Mesenchymal stem cell (in vitro differentiated cells and primary cell): ENCODE measurements at regions not wholly inside any gene's neighbourhood (a gene's known extent, or its start where the extent isn't known, plus 50 kb on each side); places are given as distances from the start of the nearest gene placed in this dataset.

Source experiments
- DNase-seq: peaks from one replicate; pipeline ENCODE4 v3.0.0-alpha.2; 2013
- H2AFZ ChIP-seq: one replicate; pipeline ENCODE4 v1.6.1; 2013; ENCODE audit warnings: low read depth, mild to moderate bottlenecking, control low read depth, inconsistent platforms, low read length, moderate library complexity
- H2AK5ac ChIP-seq: 2 replicates; pipeline ENCODE4 v1.6.1; 2013; ENCODE audit warnings: low read length, moderate library complexity, mild to moderate bottlenecking, inconsistent platforms; ENCODE audit not compliant: severe bottlenecking
- H2BK120ac ChIP-seq: one replicate; pipeline ENCODE4 v1.6.1; 2013; ENCODE audit warnings: low read depth, mild to moderate bottlenecking, inconsistent platforms, low read length, moderate library complexity
- H2BK12ac ChIP-seq, 2 experiments: one replicate each; pipeline ENCODE4 v1.6.1; 2013; ENCODE audit warnings: inconsistent platforms in 2 of 2, low read length in 2 of 2, mild to moderate bottlenecking in 2 of 2, moderate library complexity in 2 of 2, control low read depth in 1 of 2
- H2BK15ac ChIP-seq: one replicate; pipeline ENCODE4 v1.6.1; 2013; ENCODE audit warnings: mild to moderate bottlenecking, low read depth, inconsistent platforms; ENCODE audit not compliant: poor library complexity, severe bottlenecking
- H2BK5ac ChIP-seq: 2 replicates; pipeline ENCODE4 v1.6.1; 2013; ENCODE audit warnings: low read depth, mild to moderate bottlenecking, low read length, control low read depth, inconsistent platforms; ENCODE audit not compliant: poor library complexity, severe bottlenecking
- H3K14ac ChIP-seq, 2 experiments: one replicate each; pipeline ENCODE4 v1.6.1; 2013; ENCODE audit warnings: inconsistent platforms in 2 of 2, low read length in 2 of 2, control low read depth in 1 of 2, mild to moderate bottlenecking in 1 of 2, moderate library complexity in 1 of 2
- H3K18ac ChIP-seq, 2 experiments: one replicate each; pipeline ENCODE4 v1.6.1; 2013; ENCODE audit warnings: inconsistent platforms in 2 of 2, low read length in 2 of 2, control low read depth in 1 of 2, low read depth in 1 of 2, mild to moderate bottlenecking in 1 of 2
- H3K23ac ChIP-seq, 2 experiments: one replicate each; pipeline ENCODE4 v1.6.1; 2013; ENCODE audit warnings: inconsistent platforms in 2 of 2, low read length in 2 of 2, mild to moderate bottlenecking in 2 of 2, moderate library complexity in 2 of 2, control low read depth in 1 of 2
- H3K27ac ChIP-seq: 2 replicates; pipeline ENCODE4 v1.5.1; 2013; ENCODE audit warnings: mild to moderate bottlenecking, moderate library complexity, low read length, control low read depth, inconsistent platforms; ENCODE audit not compliant: poor library complexity, severe bottlenecking
- H3K27me3 ChIP-seq, 2 experiments: 2 replicates each; pipeline versions ENCODE4 v1.6.1 to v1.7.0; 2013; ENCODE audit warnings: low read length in 2 of 2, mild to moderate bottlenecking in 2 of 2, moderate library complexity in 2 of 2, control low read depth in 1 of 2, inconsistent platforms in 1 of 2; ENCODE audit not compliant: control insufficient read depth in 1 of 2, insufficient read depth in 1 of 2
- H3K36me3 ChIP-seq, 2 experiments: 2 replicates each; pipeline versions ENCODE4 v1.6.1 to v1.7.0; 2013; ENCODE audit warnings: low read length in 2 of 2, control low read depth in 1 of 2, inconsistent platforms in 1 of 2, low read depth in 1 of 2, mild to moderate bottlenecking in 1 of 2; ENCODE audit not compliant: insufficient read depth in 2 of 2, control insufficient read depth in 1 of 2
- H3K4ac ChIP-seq, 2 experiments: one replicate each; pipeline ENCODE4 v1.6.1; 2013; ENCODE audit warnings: inconsistent platforms in 2 of 2, low read length in 2 of 2, mild to moderate bottlenecking in 2 of 2, moderate library complexity in 2 of 2, control low read depth in 1 of 2, low read depth in 1 of 2
- H3K4me1 ChIP-seq: 2 replicates; pipeline ENCODE4 v1.6.1; 2013; ENCODE audit warnings: low read depth, low read length, control low read depth; ENCODE audit not compliant: control insufficient read depth, insufficient read depth
- H3K4me2 ChIP-seq: 2 replicates; pipeline ENCODE4 v1.6.1; 2013; ENCODE audit warnings: low read length, mild to moderate bottlenecking, inconsistent platforms; ENCODE audit not compliant: poor library complexity, severe bottlenecking
- H3K4me3 ChIP-seq, 2 experiments: 2 replicates each; pipeline versions ENCODE4 v1.5.1 to v1.7.0; 2013; ENCODE audit warnings: low read length in 2 of 2, mild to moderate bottlenecking in 2 of 2, control low read depth in 1 of 2, low read depth in 1 of 2; ENCODE audit not compliant: insufficient read depth in 1 of 2
- H3K79me1 ChIP-seq: replicated peaks from 2 replicates; pipeline ENCODE4 v1.6.1; 2013; ENCODE audit warnings: mild to moderate bottlenecking, control low read depth, low read length, inconsistent platforms; ENCODE audit not compliant: poor library complexity, severe bottlenecking
- H3K9ac ChIP-seq: 2 replicates; pipeline ENCODE4 v1.7.0; 2013; ENCODE audit warnings: mild to moderate bottlenecking, low read length, moderate library complexity
- H3K9me3 ChIP-seq: 2 replicates; pipeline ENCODE4 v1.7.0; 2013; ENCODE audit warnings: mild to moderate bottlenecking, low read length; ENCODE audit not compliant: control insufficient read depth
- H4K8ac ChIP-seq: one replicate; pipeline ENCODE4 v1.6.1; 2013; ENCODE audit warnings: inconsistent platforms, mild to moderate bottlenecking, low read length, moderate library complexity
- H4K91ac ChIP-seq: one replicate; pipeline ENCODE4 v1.6.1; 2013; ENCODE audit warnings: mild to moderate bottlenecking, low read length, inconsistent platforms
- WGBS: methylation state at CpG from one replicate; pipeline ENCODE4 v1.1.7; 2013; ENCODE audit warnings: mixed read lengths; 5-methylcytosine and 5-hydroxymethylcytosine counted together

GRCh38 chr10:36220151-36220550 is 578.1 kb upstream of the FZD8 start:
- no peak overlapping the region for H3K18ac ChIP-seq

GRCh38 chr10:36211856-36212255 is 569.8 kb upstream of the FZD8 start:
- Histone ChIP-seq H3K14ac (no peak overlapping the region), H2BK15ac (no peak overlapping the region), H4K91ac (no peak overlapping the region), H3K79me1 (no peaks in the 10 kb centered on the region), H3K36me3 (no peaks in the 10 kb centered on the region), H2AK5ac (no peak overlapping the region), H2BK120ac (no peak overlapping the region), H3K18ac (no peak overlapping the region), H3K27ac (no peak overlapping the region), H2BK12ac (no peak overlapping the region), H3K27me3 (no peaks in the 10 kb centered on the region), H3K4ac (no peak overlapping the region), H3K9ac (no peak overlapping the region), H3K23ac (no peak overlapping the region), H3K4me1 (no peaks in the 10 kb centered on the region), H3K9me3 (no peaks in the 10 kb centered on the region), H2BK5ac (no peak overlapping the region), H2AFZ (no peak overlapping the region), H3K4me2 (no peak overlapping the region), H4K8ac (no peak overlapping the region), H3K4me3 (no peak overlapping the region)
- WGBS, result 86% methylated on average over 2 of the region's 2 CpGs
- no peak for DNase-seq

More at GRCh38 chr10:36220151-36220550, 578.1 kb upstream of the FZD8 start:
- no peaks in the 10 kb centered on the region for H3K27me3 ChIP-seq
- H3K14ac ChIP-seq, result no peak overlapping the region
- H3K9me3 ChIP-seq, result no peaks in the 10 kb centered on the region
- H3K23ac ChIP-seq, result no peak overlapping the region
- no peaks in the 10 kb centered on the region for H3K36me3 ChIP-seq
- H2BK15ac ChIP-seq, result no peak overlapping the region
- H2BK5ac ChIP-seq, result no peak overlapping the region
- H3K27ac ChIP-seq, result no peak overlapping the region
- H3K9ac ChIP-seq, result no peak overlapping the region
- H2AK5ac ChIP-seq, result no peak overlapping the region
- H3K4ac ChIP-seq, result no peak overlapping the region
- H2BK12ac ChIP-seq, result no peak overlapping the region
- DNase-seq, result no peak
- H2BK120ac ChIP-seq, result no peak overlapping the region
- H2AFZ ChIP-seq, result no peak overlapping the region
- no peak overlapping the region for H3K4me2 ChIP-seq
- H3K4me3 ChIP-seq, result no peak overlapping the region
- no peak overlapping the region for H4K91ac ChIP-seq
- no peaks in the 10 kb centered on the region for H3K4me1 ChIP-seq
- WGBS, result 100% methylated on average over 1 of the region's 1 CpG
- no peak overlapping the region for H4K8ac ChIP-seq
- no peaks in the 10 kb centered on the region for H3K79me1 ChIP-seq

- WGBS, result 100% methylated on average over 2 of the region's 5 CpGs
- Histone ChIP-seq H2BK5ac (no peak overlapping the region), H4K8ac (no peak overlapping the region), H3K4me1 (no peaks in the 10 kb centered on the region), H2BK12ac (no peak overlapping the region), H3K18ac (no peak overlapping the region), H3K4me3 (no peak overlapping the region), H4K91ac (no peak overlapping the region), H3K79me1 (no peaks in the 10 kb centered on the region), H2AK5ac (no peak overlapping the region), H3K36me3 (no peaks in the 10 kb centered on the region), H3K14ac (no peak overlapping the region), H3K9me3 (no peaks in the 10 kb centered on the region), H3K4me2 (no peak overlapping the region), H3K9ac (no peak overlapping the region), H3K27me3 (no peaks in the 10 kb centered on the region), H2BK15ac (no peak overlapping the region), H3K4ac (no peak overlapping the region), H2BK120ac (no peak overlapping the region), H2AFZ (no peak overlapping the region), H3K27ac (no peak overlapping the region), H3K23ac (no peak overlapping the region)
- DNase-seq, result no peak
Observed at GRCh38 chr10:36209480-36209879, 567.4 kb upstream of the FZD8 start.

GRCh38 chr10:36202881-36203280 is 560.8 kb upstream of the FZD8 start:
- H4K8ac ChIP-seq, result no peak overlapping the region
- no peak overlapping the region for H2AFZ ChIP-seq
- no peaks in the 10 kb centered on the region for H3K27me3 ChIP-seq
- no peak overlapping the region for H3K4me3 ChIP-seq
- no peak overlapping the region for H3K4me2 ChIP-seq
- H3K79me1 ChIP-seq, result no peaks in the 10 kb centered on the region
- no peak overlapping the region for H3K9ac ChIP-seq
- no peak overlapping the region for H4K91ac ChIP-seq
- WGBS, result no CpG with 5 or more reads among the region's 1 CpG
- no peak for DNase-seq
- H3K4ac ChIP-seq, result no peak overlapping the region
- H3K4me1 ChIP-seq, result no peaks in the 10 kb centered on the region
- H3K9me3 ChIP-seq, result no peaks in the 10 kb centered on the region
- H2BK12ac ChIP-seq, result no peak overlapping the region
- no peak overlapping the region for H3K23ac ChIP-seq
- no peak overlapping the region for H2BK5ac ChIP-seq
- no peak overlapping the region for H2AK5ac ChIP-seq
- H2BK120ac ChIP-seq, result no peak overlapping the region
- H2BK15ac ChIP-seq, result no peak overlapping the region
- H3K18ac ChIP-seq, result no peak overlapping the region
- no peak overlapping the region for H3K14ac ChIP-seq
- H3K27ac ChIP-seq, result no peak overlapping the region
- H3K36me3 ChIP-seq, result no peaks in the 10 kb centered on the region
